Gastrocnemius medialis (tissue), 4 donors: ENCODE measurements at regions not wholly inside any gene's neighbourhood (a gene's known extent, or its start where the extent isn't known, plus 50 kb on each side); places are given as distances from the start of the nearest gene placed in this dataset.

ENCODE experiments used
- POLR2A ChIP-seq, 2 donors: fragments of 450-650 bp; IDR thresholded peaks; one replicate each; pipeline ENCODE4 v1.6.1; 2017; ENCODE audit warnings: antibody characterized with exemption in 2 of 2, mild to moderate bottlenecking in 2 of 2, moderate library complexity in 2 of 2
- TF ChIP-seq, protein P1 (sequence below), 5 experiments: fragments of 450-650 bp in 3 of 5; fragments of 200-600 bp in 2 of 5; sonication (generic) in 2 of 5; IDR thresholded peaks in 4 of 5; conservative IDR thresholded peaks in 1 of 5; 1 replicate in 4 of 5; 2 replicates in 1 of 5; pipeline ENCODE4 v1.5.1; 2016 to 2019; ENCODE audit warnings: antibody characterized with exemption in 5 of 5, mild to moderate bottlenecking in 3 of 5, moderate library complexity in 3 of 5

- TF ChIP-seq, protein P1, sequence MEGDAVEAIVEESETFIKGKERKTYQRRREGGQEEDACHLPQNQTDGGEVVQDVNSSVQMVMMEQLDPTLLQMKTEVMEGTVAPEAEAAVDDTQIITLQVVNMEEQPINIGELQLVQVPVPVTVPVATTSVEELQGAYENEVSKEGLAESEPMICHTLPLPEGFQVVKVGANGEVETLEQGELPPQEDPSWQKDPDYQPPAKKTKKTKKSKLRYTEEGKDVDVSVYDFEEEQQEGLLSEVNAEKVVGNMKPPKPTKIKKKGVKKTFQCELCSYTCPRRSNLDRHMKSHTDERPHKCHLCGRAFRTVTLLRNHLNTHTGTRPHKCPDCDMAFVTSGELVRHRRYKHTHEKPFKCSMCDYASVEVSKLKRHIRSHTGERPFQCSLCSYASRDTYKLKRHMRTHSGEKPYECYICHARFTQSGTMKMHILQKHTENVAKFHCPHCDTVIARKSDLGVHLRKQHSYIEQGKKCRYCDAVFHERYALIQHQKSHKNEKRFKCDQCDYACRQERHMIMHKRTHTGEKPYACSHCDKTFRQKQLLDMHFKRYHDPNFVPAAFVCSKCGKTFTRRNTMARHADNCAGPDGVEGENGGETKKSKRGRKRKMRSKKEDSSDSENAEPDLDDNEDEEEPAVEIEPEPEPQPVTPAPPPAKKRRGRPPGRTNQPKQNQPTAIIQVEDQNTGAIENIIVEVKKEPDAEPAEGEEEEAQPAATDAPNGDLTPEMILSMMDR (IDR thresholded peaks at IDR 0.05 in 4 of 5, conservative IDR thresholded peaks at IDR 0.05 in 1 of 5): no peak
- no peak for TF ChIP-seq POLR2A (IDR thresholded peaks at IDR 0.05)
Observed at GRCh38 chr9:26375448-26375847, 517.2 kb downstream of the CAAP1 start.
